H1 (cell line): ENCODE measurements at regions not wholly inside any gene's neighbourhood (a gene's known extent, or its start where the extent isn't known, plus 50 kb on each side); places are given as distances from the start of the nearest gene placed in this dataset.

Experiments
- CTCF ChIA-PET: fragments of 300-600 bp; sonication (Branson Sonifier 250); formaldehyde crosslinking; loops from one replicate; lab custom pipeline; 2021; ENCODE audit not compliant: partially characterized antibody; lab: Charles Lee
- POLR2A ChIA-PET: fragments of 300-600 bp; sonication (Branson Sonifier 250); formaldehyde crosslinking; loops from one replicate; lab custom pipeline; 2021; ENCODE audit warnings: inconsistent platforms; ENCODE audit not compliant: partially characterized antibody; lab: Charles Lee
- DNase-seq, 2 experiments: peaks; one replicate each; pipeline versions ENCODE4 v3.0.0 to v3.0.0-alpha.2; 2010 to 2022; ENCODE audit warnings: low spot score in 2 of 2, low read depth in 1 of 2, mixed read lengths in 1 of 2
- FAIRE-seq: peaks from 2 replicates; lab custom pipeline; 2011; peaks lifted over from hg19 to GRCh38; lab: Jason Lieb, UNC
- H2AFZ ChIP-seq: 2 replicates; pipeline ENCODE4 v1.8.1; 2012; ENCODE audit warnings: low read length, inconsistent platforms
- H2AK5ac ChIP-seq: 2 replicates; pipeline ENCODE4 v1.6.1; 2013; ENCODE audit warnings: low read depth, low read length
- H2BK120ac ChIP-seq: replicated peaks from 2 replicates; pipeline ENCODE3; 2013; ENCODE audit warnings: low read depth, low read length, inconsistent platforms
- H2BK12ac ChIP-seq: 2 replicates; pipeline ENCODE4 v1.6.1; 2013; ENCODE audit warnings: low read depth, low read length
- H2BK15ac ChIP-seq: 2 replicates; pipeline ENCODE4 v1.6.1; 2013; ENCODE audit warnings: low read length
- H2BK20ac ChIP-seq: 2 replicates; pipeline ENCODE4 v1.6.1; 2013; ENCODE audit warnings: low read length
- H2BK5ac ChIP-seq: 2 replicates; pipeline ENCODE4 v1.6.1; 2013; ENCODE audit warnings: low read depth, low read length
- H3K14ac ChIP-seq: 2 replicates; pipeline ENCODE4 v1.6.1; 2013; ENCODE audit warnings: inconsistent platforms; ENCODE audit not compliant: insufficient read length
- H3K18ac ChIP-seq: 2 replicates; pipeline ENCODE4 v1.6.1; 2013; ENCODE audit warnings: low read length; ENCODE audit errors: extremely low read depth
- H3K23ac ChIP-seq: 2 replicates; pipeline ENCODE4 v1.6.1; 2013; ENCODE audit warnings: inconsistent platforms; ENCODE audit not compliant: insufficient read length
- H3K23me2 ChIP-seq: 2 replicates; pipeline ENCODE4 v1.6.1; 2013; ENCODE audit warnings: low read depth, low read length
- H3K27ac ChIP-seq: 2 replicates; pipeline ENCODE4 v1.6.1; 2011; ENCODE audit warnings: low read depth, low read length, inconsistent platforms
- H3K27me3 ChIP-seq, 4 experiments: replicated peaks in 1 of 4; 1 replicate in 1 of 4; 2 replicates in 3 of 4; pipeline versions ENCODE4 v1.6.1 to v1.8.1; 2011 to 2013; ENCODE audit warnings: low read length in 3 of 4, mild to moderate bottlenecking in 3 of 4, inconsistent platforms in 2 of 4, mixed read lengths in 2 of 4, moderate library complexity in 1 of 4; ENCODE audit not compliant: control insufficient read depth in 3 of 4, insufficient read depth in 3 of 4; ENCODE audit errors: extremely low read depth in 1 of 4
- H3K36me3 ChIP-seq, 4 experiments: 2 replicates each; pipeline versions ENCODE4 v1.6.1 to v1.8.1; 2011 to 2013; ENCODE audit warnings: mild to moderate bottlenecking in 4 of 4, low read length in 3 of 4, moderate library complexity in 2 of 4, control low read depth in 1 of 4, inconsistent platforms in 1 of 4; ENCODE audit not compliant: insufficient read depth in 4 of 4, control insufficient read depth in 2 of 4
- H3K4ac ChIP-seq: replicated peaks from 2 replicates; pipeline ENCODE3; 2013; ENCODE audit warnings: low read length, low read depth, mixed read lengths, inconsistent platforms; ENCODE audit not compliant: insufficient read length
- H3K4me1 ChIP-seq, 4 experiments: replicated peaks in 1 of 4; 1 replicate in 1 of 4; 2 replicates in 3 of 4; pipeline versions ENCODE4 v1.6.1 to v1.8.1; 2011 to 2013; ENCODE audit warnings: low read length in 3 of 4, inconsistent platforms in 2 of 4, mixed read lengths in 1 of 4; ENCODE audit not compliant: insufficient read depth in 4 of 4, control insufficient read depth in 3 of 4
- H3K4me2 ChIP-seq, 2 experiments: 2 replicates each; pipeline versions ENCODE4 v1.6.1 to v1.8.1; 2011 to 2013; ENCODE audit warnings: low read depth in 2 of 2, low read length in 2 of 2, control low read depth in 1 of 2, inconsistent platforms in 1 of 2, mild to moderate bottlenecking in 1 of 2; ENCODE audit not compliant: insufficient read depth in 1 of 2
- H3K4me3 ChIP-seq, 4 experiments: fragments of 200-600, 300-600 bp in 1 of 4; sonication (generic), shearing (Covaris generic), sonication (Bioruptor Twin) in 1 of 4; 2 replicates each; pipeline versions ENCODE4 v1.5.1 to v1.8.1; 2011 to 2016; ENCODE audit warnings: low read length in 4 of 4, low read depth in 3 of 4, control low read depth in 2 of 4, inconsistent platforms in 2 of 4, mild to moderate bottlenecking in 2 of 4, mixed read lengths in 1 of 4, moderate library complexity in 1 of 4; ENCODE audit not compliant: insufficient read depth in 2 of 4; ENCODE audit errors: extremely low read depth in 1 of 4
- H3K56ac ChIP-seq: replicated peaks from 2 replicates; pipeline ENCODE3; 2013; ENCODE audit warnings: low read depth, mild to moderate bottlenecking, mixed read lengths, low read length, inconsistent platforms; ENCODE audit not compliant: insufficient read length
- H3K79me1 ChIP-seq: 2 replicates; pipeline ENCODE4 v1.6.1; 2013; ENCODE audit warnings: low read depth, low read length, control low read depth
- H3K79me2 ChIP-seq, 2 experiments: 2 replicates each; pipeline versions ENCODE4 v1.6.1 to v1.8.1; 2012 to 2013; ENCODE audit warnings: low read length in 2 of 2, mild to moderate bottlenecking in 2 of 2, inconsistent platforms in 1 of 2; ENCODE audit not compliant: insufficient read depth in 2 of 2, control insufficient read depth in 1 of 2
- H3K9ac ChIP-seq, 4 experiments: replicated peaks in 1 of 4; 1 replicate in 1 of 4; 2 replicates in 3 of 4; pipeline versions ENCODE4 v1.6.1 to v1.8.1; 2011 to 2013; ENCODE audit warnings: low read depth in 3 of 4, low read length in 3 of 4, control low read depth in 2 of 4, mild to moderate bottlenecking in 2 of 4, moderate library complexity in 2 of 4, inconsistent platforms in 1 of 4; ENCODE audit errors: extremely low read depth in 1 of 4
- H3K9me3 ChIP-seq, 2 experiments: 2 replicates each; pipeline versions ENCODE4 v1.6.1 to v1.8.1; 2012 to 2013; ENCODE audit warnings: mild to moderate bottlenecking in 2 of 2, moderate library complexity in 2 of 2, control low read depth in 1 of 2, inconsistent platforms in 1 of 2, low read depth in 1 of 2, low read length in 1 of 2, mixed read lengths in 1 of 2; ENCODE audit not compliant: insufficient read depth in 2 of 2
- H4K20me1 ChIP-seq, 2 experiments: replicated peaks in 1 of 2; 2 replicates each; pipeline versions ENCODE3 to v1.8.1; 2011 to 2013; ENCODE audit warnings: inconsistent platforms in 2 of 2, low read length in 2 of 2, mild to moderate bottlenecking in 1 of 2; ENCODE audit not compliant: insufficient read depth in 2 of 2, control insufficient read depth in 1 of 2
- H4K5ac ChIP-seq: 2 replicates; pipeline ENCODE4 v1.6.1; 2013; ENCODE audit warnings: low read length, low read depth, mixed read lengths, inconsistent platforms; ENCODE audit not compliant: insufficient read length
- H4K8ac ChIP-seq: 2 replicates; pipeline ENCODE4 v1.8.0; 2013; ENCODE audit warnings: mild to moderate bottlenecking, moderate library complexity, low read length, inconsistent platforms; ENCODE audit not compliant: insufficient read depth; ENCODE audit errors: extremely low read depth
- H4K91ac ChIP-seq: replicated peaks from 2 replicates; pipeline ENCODE3; 2013; ENCODE audit warnings: low read length, mixed read lengths, inconsistent platforms; ENCODE audit not compliant: insufficient read length
- ATF3 ChIP-seq: IDR thresholded peaks from 2 replicates; pipeline ENCODE4 v1.6.1; 2011; ENCODE audit warnings: low read depth, mild to moderate bottlenecking, low read length; ENCODE audit not compliant: insufficient read depth
- BACH1 ChIP-seq: IDR thresholded peaks from 2 replicates; pipeline ENCODE4 v1.6.1; 2012; ENCODE audit warnings: low read length, improper control_type of control experiment
- CREB1 ChIP-seq: IDR thresholded peaks from 2 replicates; pipeline ENCODE4 v1.6.1; 2012; ENCODE audit warnings: inconsistent platforms
- EGR1 ChIP-seq: IDR thresholded peaks from 2 replicates; pipeline ENCODE4 v1.6.1; 2011; ENCODE audit warnings: low read depth, low read length, borderline replicate concordance
- EZH2 ChIP-seq: fragments of 200-600 bp; sonication (generic); IDR thresholded peaks from 2 replicates; pipeline ENCODE4 v1.7.1; 2012; ENCODE audit warnings: low read depth, mild to moderate bottlenecking, moderate library complexity, low read length, inconsistent platforms; ENCODE audit not compliant: severe bottlenecking
- JUN ChIP-seq: IDR thresholded peaks from 2 replicates; pipeline ENCODE4 v1.6.1; 2011; ENCODE audit warnings: low read depth, mild to moderate bottlenecking, improper control_type of control experiment, low read length
- KDM5A ChIP-seq: fragments of 200-600 bp; IDR thresholded peaks from 2 replicates; pipeline ENCODE4 v1.7.1; 2012; ENCODE audit warnings: mild to moderate bottlenecking, low read length, inconsistent platforms, mixed read lengths
- NANOG ChIP-seq: IDR thresholded peaks from 2 replicates; pipeline ENCODE4 v1.6.1; 2011; ENCODE audit warnings: low read length, low read depth, mild to moderate bottlenecking, inconsistent platforms; ENCODE audit not compliant: insufficient read depth, poor library complexity, severe bottlenecking
- NRF1 ChIP-seq: IDR thresholded peaks from 2 replicates; pipeline ENCODE4 v1.6.1; 2011; ENCODE audit warnings: mild to moderate bottlenecking, low read depth, low read length, improper control_type of control experiment
- RBBP5 ChIP-seq: IDR thresholded peaks from 2 replicates; pipeline ENCODE4 v1.7.1; 2012; ENCODE audit warnings: low read depth, mild to moderate bottlenecking, inconsistent platforms, low read length, moderate library complexity, borderline replicate concordance
- RFX5 ChIP-seq: IDR thresholded peaks from 2 replicates; pipeline ENCODE4 v1.6.1; 2011; ENCODE audit warnings: low read depth, low read length, improper control_type of control experiment, borderline replicate concordance
- SUZ12 ChIP-seq: fragments of 200-600 bp; sonication (generic); IDR thresholded peaks from 2 replicates; pipeline ENCODE4 v1.6.1; 2012; ENCODE audit warnings: mild to moderate bottlenecking, inconsistent platforms, low read length, moderate library complexity, mixed read lengths
- TAF1 ChIP-seq: IDR thresholded peaks from 2 replicates; pipeline ENCODE4 v1.6.1; 2011; ENCODE audit warnings: mild to moderate bottlenecking, low read depth, low read length
- TBP ChIP-seq: IDR thresholded peaks from 2 replicates; pipeline ENCODE4 v1.6.1; 2011; ENCODE audit warnings: low read depth, low read length, improper control_type of control experiment
- WGBS, 2 experiments: shearing (Covaris generic) in 1 of 2; methylation state at CpG; one replicate each; pipeline versions ENCODE4 v1.1.6 to v1.1.7; 2013 to 2015; ENCODE audit warnings: low lambda C conversion rate in 2 of 2, mixed read lengths in 2 of 2, inconsistent platforms in 1 of 2, low coverage in 1 of 2, missing lambda C conversion rate in 1 of 2; ENCODE audit not compliant: insufficient replicate concordance in 2 of 2, insufficient coverage in 1 of 2, insufficient read length in 1 of 2; ENCODE audit errors: extremely low coverage in 1 of 2, missing lambda C conversion rate in 1 of 2; 5-methylcytosine and 5-hydroxymethylcytosine counted together

- no peak overlapping the region for H2BK5ac ChIP-seq
- H3K27me3 ChIP-seq = no peaks in the 10 kb centered on the region
- CTCF ChIA-PET = interaction anchor here (0.8 kb wide), 1 partner anchor 201 kb away, joined by 3 read pairs; no protein-coding TSS in a partner anchor
- H3K4me2 ChIP-seq = no peak overlapping the region
- no peaks in the 10 kb centered on the region for H3K79me2 ChIP-seq
- TF ChIP-seq RBBP5 (no peak), EGR1 (no peak), BACH1 (no peak), JUN (no peak), KDM5A (no peak), ATF3 (no peak), NANOG (no peak), RFX5 (no peak), NRF1 (no peak), SUZ12 (no peak), TBP (no peak), TAF1 (no peak), EZH2 (no peak), CREB1 (no peak)
- no peaks in the 10 kb centered on the region for H4K20me1 ChIP-seq
- no peak overlapping the region for H4K5ac ChIP-seq
- no peak overlapping the region for H2AK5ac ChIP-seq
- DNase-seq (no peak), FAIRE-seq (no peak)
- H3K79me1 ChIP-seq = no peaks in the 10 kb centered on the region
- no peaks in the 10 kb centered on the region for H3K23me2 ChIP-seq
- H2BK120ac ChIP-seq = no peak overlapping the region
- no peaks in the 10 kb centered on the region for H3K36me3 ChIP-seq
- H2BK15ac ChIP-seq = no peak overlapping the region
- no peak overlapping the region for H3K4me3 ChIP-seq
- no peaks in the 10 kb centered on the region for H3K4me1 ChIP-seq
- no peak overlapping the region for H4K8ac ChIP-seq
- H2AFZ ChIP-seq = no peak overlapping the region
- H3K27ac ChIP-seq = no peak overlapping the region
- no peak overlapping the region for H3K9ac ChIP-seq
- WGBS, 2 experiments = 66% methylated on average over 2 of the region's 2 CpGs; no CpG with 5 or more reads in 1 of the 2 experiments
- H4K91ac ChIP-seq = no peak overlapping the region
- H3K23ac ChIP-seq = no peak overlapping the region
- H2BK12ac ChIP-seq = no peak overlapping the region
- no peak overlapping the region for H2BK20ac ChIP-seq
- no peak overlapping the region for H3K4ac ChIP-seq
- H3K9me3 ChIP-seq = no peaks in the 10 kb centered on the region
- POLR2A ChIA-PET = no interaction called here
- H3K56ac ChIP-seq = no peak overlapping the region
- no peak overlapping the region for H3K18ac ChIP-seq
- H3K14ac ChIP-seq = no peak overlapping the region
These were observed 134.8 kb upstream of the FSHR start for GRCh38 chr2:49288902-49289700.
